HG02885 (cell line): ENCODE measurements at regions not wholly inside any gene's neighbourhood (a gene's known extent, or its start where the extent isn't known, plus 50 kb on each side); places are given as distances from the start of the nearest gene placed in this dataset.

Experiments
- ATAC-seq: cut with Tn5 transposase; IDR thresholded peaks from one replicate; pipeline ENCODE4 v1.9.1; 2021; ENCODE audit warnings: mild to moderate bottlenecking; ENCODE audit not compliant: unreplicated experiment, poor library complexity

DNA sequence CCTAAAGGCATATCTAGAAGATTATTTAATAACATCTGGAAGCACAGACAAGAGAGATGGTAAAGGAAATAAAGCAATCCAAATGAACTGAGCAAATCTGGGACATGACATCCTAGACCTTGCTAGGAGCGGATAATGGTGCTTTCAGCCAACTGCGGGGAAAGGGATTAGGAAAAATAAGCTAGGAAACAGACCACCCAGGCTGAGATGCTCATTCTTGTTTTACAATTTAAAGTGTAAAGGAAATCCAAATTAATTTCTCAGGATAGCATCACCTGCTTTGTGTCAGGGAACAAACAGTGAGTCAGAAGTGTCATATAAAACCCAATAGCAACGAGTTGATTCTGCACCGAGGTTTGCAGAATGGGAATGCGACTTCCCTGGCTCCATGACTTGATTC lies 112.5 kb upstream of the CXCR4 start:
- ATAC-seq, result no peak

DNA sequence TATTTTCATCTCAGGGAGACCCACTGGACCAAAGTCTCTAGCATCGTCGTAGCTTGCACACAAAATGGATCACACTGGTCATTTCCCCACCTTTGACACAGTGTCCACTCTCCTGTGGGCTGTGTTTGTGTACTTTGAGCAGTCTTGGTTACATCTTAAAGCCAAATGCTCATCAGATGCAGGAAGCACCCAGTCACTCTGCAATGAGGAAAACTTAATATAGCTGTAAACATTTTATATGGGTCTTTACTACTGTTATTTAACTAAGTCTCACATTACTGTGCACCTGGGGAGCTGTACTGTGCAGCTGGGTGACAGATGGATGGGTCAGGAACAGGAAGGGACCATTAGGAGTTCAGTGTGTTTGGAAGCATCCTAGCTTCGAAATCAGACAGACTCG lies 109.0 kb upstream of the CXCR4 start:
- no peak for ATAC-seq

DNA sequence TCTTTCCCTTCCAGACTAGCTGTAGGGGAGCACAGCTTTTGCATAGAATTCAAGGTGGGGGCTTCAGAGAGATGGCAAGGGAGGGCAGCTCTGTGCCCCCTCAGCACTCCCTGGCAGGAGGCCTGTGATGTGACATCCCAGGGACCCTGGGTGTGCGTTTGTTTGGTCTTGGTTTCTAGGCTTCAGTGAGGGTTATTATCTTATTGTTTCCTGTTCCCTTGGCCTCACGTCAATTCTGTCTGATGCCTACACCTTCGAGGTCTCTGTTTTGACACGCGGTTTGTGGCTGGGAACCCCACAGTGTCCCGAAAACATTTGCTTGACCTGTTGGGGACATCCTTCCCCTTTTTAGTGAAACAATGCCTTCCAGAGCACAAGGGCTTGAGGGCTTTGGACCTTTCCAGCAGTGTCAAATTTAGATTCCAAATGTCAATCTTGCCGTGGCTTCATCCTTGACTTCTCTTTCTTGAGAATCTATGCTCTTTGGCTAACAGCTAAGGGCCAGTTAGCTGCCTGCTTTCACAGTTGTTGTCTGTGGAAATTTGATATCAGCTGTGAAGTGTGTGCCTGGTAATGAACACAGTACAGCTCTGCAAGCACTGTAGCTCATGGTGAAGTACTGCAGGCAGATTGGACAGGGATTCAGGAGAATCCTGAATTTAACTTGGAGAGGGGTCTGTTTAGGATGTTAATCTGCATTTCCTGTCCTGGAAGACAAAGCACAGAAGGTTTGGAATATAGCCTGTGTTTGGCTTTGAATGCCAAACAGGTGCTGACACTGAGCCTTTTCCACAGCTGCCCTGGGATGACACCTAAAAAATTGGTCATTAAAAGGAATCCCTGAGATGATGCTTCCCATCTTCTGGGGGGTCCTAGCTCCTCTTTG lies 108.2 kb upstream of the CXCR4 start:
- ATAC-seq, result peak; percentile 86

DNA sequence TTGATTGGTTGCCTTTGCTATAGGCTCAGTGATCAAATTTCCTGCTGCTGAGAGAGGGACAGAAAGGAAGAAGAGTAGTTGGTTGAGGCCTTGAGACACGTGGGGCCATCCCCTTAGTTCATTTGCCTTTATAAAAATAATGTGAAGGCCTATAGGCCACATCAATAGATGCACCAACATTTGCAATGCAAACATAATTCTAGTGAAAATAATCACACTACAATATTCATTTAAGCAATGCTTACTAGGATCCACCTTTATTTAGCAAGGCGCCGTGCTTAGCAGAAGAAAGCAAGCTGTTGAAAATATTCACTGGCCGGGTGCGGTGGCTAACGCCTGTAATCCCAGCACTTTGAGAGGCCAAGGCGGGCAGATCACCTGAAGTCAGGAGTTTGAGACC lies 105.3 kb upstream of the CXCR4 start:
- ATAC-seq, result no peak

DNA sequence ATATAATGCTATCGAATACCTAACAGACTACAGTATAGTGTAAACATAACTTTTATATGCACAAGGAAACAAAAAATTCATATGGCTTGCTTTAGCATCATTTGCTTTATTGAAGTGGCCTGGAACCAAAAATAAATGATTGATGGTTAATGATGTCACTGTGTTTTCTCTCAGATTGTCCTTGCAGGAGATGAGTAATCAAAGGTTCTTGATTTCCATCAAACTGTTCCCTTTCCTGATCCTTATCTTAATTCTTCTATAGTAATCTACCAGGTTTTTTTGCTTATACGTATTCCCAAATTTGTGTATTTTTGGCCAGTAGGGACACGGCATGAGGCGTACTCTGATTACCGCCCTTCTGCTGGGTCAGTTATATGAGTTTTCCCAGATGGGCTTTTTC lies 104.9 kb upstream of the CXCR4 start:
- ATAC-seq, result no peak

DNA sequence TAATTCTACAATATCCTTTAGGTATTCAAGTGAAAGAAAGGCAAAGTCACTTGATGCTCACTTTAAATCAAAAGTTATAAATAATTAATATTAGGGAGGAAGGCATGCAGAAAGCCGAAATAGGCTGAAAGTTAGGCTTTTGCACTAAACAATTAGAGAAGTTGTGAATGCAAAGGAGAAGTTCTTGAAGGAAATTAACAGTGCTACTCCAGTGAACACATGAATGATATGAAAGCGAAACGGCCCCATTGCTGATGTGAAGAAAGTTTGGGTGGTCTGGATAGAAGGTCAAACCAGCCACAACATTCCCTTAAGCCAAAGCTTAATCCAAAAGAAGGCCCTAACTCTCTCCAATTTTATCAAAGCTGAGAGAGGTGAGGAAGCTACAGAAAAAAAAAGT lies 103.1 kb upstream of the CXCR4 start:
- no peak for ATAC-seq

DNA sequence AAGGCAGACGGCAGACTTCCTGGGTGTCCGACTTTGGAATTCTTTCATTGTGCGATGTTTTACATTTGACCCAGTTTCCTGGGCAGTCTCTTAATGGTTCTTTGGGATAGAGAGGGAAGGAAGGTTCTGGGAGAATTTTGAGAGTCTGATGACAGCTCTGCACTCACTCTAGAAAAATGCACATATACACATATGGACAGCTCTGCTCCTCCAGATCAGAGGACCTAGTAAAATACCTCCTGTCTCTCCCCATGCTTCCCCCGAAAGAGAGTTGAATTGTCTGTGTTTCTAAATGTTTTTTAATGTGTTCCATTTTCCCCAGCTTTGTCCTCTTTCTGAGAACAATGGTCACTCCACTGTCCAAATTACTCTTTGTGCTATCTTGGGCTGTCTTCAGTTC lies 102.0 kb upstream of the CXCR4 start:
- ATAC-seq, result no peak

DNA sequence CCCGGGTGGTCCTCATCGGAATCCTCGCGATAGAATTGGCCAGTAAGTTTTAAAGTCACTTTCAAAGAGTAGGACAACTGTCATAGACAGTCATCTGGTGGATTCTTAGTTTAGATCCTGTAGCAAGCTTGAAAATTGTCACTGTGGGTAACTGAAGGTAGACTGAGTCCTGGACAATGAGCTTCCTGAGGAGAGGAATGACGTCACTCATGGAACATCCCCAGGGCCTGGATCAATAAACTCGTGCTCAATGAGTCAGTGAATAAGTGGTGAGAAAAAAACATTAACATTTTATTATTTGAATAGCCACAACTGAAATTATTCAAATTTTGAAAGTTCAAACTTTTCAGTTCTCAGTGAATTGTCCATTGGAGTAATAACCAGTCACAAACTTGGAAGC lies 101.4 kb upstream of the CXCR4 start:
- no peak for ATAC-seq

DNA sequence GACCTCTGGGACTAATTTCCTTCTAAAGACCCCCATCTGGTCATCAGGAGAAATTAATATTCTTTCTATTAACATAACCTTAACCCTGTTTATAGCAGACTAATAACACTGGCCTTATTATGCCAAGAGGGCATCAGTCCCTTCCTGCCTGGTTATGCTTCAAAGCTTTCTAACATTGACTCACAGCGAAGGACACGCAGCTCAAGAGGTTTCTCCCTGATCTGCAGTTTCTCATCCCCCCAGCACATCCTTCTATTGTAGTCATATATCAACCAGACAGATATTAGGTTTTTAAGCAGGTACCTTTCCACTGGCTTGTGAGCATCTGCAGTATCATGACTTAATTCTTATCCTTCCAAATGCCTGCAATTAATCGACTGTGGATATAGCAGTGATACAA lies 100.0 kb upstream of the CXCR4 start:
- ATAC-seq, result peak; percentile 37

DNA sequence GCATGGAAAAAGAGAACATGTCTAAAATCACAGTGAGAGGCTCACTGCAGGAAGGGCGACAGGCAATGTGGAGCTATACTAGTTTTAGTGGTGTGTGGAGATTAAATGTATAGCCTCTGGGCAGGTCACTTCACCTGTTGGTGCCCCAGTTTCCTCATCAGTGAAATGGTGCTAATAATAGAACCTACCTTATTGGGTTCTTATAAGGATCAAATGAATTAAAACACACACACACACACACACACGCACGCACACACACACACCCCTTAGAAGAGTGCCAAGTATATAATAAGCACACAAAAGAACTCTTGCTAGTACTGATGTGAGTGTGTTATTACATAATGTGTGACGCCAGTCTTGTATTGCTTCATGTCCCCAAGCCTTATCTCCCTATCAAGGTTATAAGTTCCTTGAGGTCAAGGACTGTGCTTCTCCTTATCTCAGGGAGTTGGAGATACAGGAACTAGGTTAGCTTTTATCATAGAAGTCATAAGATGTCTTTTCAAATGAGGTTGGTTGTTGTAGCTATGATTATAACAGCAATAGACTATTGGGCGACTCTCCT lies 98.0 kb upstream of the CXCR4 start:
- ATAC-seq, result no peak

DNA sequence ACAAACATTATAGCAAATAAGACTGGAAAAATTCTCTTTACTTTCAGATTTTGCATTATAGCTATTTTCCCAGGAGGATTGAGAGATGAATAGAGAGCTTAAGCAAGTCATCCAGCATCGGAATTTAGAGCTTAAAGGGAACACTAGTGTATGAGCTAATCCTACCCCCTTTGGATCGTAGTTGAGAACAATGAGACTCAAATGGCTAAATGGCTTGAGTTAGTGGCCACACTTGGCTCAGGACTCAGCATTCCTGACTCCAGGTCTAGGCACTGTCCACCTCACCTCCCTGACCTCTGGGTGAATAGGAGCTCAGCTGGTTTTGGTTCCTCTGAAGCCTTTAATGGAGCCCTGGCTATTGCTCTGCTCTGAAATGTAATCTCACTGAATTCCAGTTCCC lies 97.5 kb upstream of the CXCR4 start:
- no peak for ATAC-seq

DNA sequence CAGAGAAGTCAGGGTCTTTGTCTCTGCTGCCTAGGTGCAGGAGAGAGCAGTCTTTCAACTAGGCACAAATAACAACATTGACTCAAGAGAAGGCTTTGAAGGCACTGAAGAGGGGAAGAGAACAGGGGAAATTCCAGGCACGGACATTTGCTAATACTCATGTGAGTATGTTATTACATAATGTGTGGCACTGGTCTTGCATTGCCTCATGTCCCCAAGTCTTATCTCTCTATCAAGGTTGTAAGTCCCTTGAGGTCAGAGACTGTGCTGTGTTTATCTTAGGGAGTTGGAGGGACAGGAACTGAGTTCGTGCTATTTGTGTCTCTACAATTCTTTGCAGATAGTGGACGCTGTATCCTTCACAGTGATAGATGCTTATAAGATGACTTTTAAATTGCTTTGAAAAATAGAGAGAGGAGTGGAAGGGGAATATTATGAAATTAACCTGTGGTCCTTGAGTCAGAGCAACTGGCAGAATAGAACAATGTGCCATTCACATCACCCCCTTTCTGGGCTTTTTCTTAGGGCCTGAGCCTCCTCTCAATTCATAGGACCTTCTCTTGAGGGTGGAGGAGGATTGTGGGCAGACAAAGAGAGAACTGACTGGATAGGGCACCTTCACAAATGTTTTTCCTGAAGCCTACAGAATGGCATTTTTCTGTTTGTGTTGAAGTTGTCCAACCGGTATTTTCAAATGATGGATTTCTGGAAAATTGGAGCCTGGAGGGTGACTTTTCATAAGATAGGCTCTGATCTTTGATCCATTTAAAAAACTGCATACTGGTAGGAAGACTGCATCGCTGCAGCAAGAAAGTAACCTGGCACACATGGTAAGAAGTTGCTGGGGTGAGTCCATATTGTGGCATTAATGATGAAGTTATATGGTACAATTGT lies 96.6 kb upstream of the CXCR4 start:
- ATAC-seq, result no peak

DNA sequence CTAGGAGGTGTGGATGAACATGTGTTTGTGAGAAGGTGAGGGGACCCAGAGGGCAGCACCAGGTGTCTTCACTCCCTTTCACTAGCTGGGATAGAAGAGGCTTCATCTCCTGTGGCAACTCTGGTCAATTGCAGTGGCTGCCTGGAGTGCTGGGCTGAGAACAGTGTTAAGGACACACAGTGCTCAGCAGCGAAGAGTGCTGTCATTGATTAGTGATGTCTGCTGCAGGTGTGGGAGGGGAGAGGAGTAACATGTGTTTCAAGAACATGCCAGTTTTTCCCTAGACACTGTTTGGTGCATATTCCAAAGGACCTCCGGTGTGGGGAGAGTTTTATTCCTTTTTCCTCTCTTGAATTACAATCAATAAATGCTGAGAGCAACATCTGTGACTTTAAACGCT lies 95.9 kb upstream of the CXCR4 start:
- no peak for ATAC-seq

DNA sequence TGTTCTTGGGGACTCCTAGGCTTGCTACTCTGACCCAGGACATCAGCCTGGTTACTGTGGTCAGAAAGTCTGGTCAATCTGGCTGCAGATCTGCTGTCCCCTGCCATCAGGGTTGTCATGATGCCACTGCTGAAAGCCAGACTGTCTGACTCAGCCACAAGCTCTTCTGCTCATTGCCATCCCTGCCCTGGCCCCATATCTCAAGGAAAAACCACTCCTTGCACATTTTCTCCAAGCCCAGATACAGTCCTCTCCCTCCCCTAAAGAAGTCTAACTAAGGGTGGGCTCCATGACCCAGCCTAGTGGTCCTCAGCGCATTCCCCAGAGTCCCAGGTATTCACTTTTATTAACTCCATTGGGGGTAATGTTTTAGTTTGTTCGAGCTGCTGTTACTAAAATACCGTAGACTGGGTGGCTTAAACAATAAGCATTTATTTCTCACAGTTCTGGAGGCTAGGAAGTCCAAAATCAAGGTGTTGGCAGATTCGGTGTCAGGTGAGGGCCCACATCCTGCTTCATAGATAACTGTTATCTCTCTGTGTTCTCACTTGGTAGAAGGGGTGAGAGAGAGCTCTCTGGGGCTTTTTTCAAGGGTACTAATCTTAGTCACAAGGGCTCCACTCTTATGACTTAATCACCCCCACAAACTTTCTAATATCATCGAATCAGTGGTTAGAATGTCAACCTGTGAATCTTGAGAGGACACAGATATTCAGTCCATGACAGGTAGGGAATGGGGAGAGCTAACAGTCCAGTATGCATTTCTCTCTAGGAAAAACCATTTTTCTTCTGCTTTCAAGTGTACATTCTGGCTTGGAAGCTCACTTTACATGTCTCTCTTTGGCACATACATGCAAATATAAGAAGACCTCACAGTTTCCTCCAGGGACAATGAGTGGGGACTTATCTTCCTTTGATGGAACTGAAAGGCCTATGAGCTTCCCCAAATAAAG lies 94.8 kb upstream of the CXCR4 start:
- ATAC-seq, result peak; percentile 80

DNA sequence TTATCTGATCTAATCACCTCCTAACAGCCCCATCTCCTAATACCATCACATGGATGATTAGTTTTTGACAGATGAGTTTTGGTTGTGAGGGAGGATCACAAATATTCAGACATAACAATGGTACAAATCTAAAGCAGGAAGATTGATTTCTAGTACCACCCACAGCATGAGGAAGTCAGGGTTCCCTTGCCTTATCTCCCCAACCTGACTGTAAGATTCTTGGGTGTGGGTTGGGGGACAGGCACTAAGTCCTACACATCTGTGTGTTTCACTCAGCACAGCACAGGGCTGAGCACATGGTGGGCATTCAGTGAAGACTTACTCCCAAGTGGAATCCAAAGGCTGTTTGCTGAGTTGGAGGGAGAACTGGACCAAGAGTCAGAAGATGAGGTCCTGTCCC lies 93.8 kb upstream of the CXCR4 start:
- ATAC-seq, result no peak

DNA sequence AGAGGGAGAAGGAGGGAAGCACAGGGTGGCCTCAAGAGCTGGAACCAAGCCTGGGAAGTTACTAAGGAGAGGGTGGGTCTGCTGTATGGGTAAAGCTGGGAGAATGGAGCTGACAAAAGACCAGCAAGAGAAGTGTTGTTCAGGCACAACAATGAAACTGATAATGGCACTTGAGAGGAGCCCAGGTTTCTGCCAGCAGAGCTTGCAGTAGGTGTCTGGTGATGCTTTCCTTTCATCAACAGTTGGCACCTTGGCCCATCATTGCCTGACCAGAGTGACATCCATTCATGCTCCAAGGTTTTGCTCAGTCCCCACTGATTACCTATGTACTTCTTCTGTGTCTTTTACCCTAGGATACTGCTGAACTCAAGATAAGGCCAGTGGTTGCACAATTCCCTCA lies 92.9 kb upstream of the CXCR4 start:
- ATAC-seq, result no peak

DNA sequence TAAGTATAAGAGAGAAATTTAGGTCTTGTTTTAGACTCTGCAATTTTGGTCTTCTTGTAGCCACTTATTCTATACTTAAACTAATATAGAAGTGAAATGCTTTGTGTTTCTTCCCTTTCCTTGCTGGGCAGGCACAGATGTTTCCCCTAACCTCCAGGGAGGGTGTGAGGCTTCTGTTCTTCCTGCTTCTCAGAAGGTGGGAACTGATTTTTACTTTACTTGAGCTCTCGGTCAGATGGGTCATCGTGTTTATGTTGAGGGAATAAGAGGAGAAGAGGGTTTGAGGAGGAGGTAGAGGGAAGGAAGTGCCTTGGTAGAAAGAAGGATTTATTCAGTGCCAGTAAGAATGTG lies 92.5 kb upstream of the CXCR4 start:
- ATAC-seq, result no peak

DNA sequence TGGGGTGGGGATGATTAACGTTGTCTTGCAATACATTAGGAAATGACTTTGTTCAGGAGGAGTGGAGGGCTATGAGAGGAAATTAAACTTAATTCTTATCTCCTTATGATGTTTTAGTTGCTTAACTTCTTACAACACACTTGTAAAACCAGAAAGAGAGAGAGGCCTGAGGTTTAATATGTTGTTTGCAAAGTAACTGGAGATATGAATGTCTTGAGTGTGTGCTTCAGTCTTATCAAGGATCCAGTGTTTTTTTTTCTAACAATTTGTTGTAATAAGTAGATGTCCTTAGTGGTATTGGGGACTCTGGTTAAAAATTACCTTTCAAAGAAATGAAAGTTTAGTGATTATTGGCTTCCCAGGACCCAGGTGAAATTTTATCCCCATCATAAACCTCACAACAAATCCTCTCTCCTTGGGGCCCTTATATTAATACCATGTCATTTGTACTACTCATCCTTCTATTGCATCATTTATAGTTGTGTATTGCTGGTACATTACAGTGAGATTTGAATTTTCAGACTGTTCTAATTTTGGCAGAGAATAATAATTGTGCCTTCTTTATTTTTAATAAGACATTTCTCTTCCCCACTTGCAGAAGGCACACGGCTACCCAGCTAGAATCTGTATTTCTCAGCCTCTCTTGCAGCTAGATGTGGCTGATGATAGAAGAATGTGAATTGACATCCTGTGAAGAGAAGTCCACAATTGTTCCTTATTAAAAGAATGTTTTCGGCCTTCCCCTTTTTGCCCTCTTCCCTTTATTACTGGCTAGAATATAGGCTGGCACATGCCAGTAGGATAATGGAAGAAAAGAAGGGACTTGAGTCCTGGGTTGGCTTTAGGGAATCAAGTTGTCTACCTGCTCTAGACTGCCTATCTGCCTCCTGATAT lies 91.9 kb upstream of the CXCR4 start:
- ATAC-seq, result no peak
